Gastrocnemius medialis (tissue), 4 donors: ENCODE measurements at regions not wholly inside any gene's neighbourhood (a gene's known extent, or its start where the extent isn't known, plus 50 kb on each side); places are given as distances from the start of the nearest gene placed in this dataset.

ENCODE experiments used
- POLR2A ChIP-seq, 2 donors: fragments of 450-650 bp; IDR thresholded peaks; one replicate each; pipeline ENCODE4 v1.6.1; 2017; ENCODE audit warnings: antibody characterized with exemption in 2 of 2, mild to moderate bottlenecking in 2 of 2, moderate library complexity in 2 of 2
- TF ChIP-seq, protein P1 (sequence below), 5 experiments: fragments of 450-650 bp in 3 of 5; fragments of 200-600 bp in 2 of 5; sonication (generic) in 2 of 5; IDR thresholded peaks in 4 of 5; conservative IDR thresholded peaks in 1 of 5; 1 replicate in 4 of 5; 2 replicates in 1 of 5; pipeline ENCODE4 v1.5.1; 2016 to 2019; ENCODE audit warnings: antibody characterized with exemption in 5 of 5, mild to moderate bottlenecking in 3 of 5, moderate library complexity in 3 of 5

DNA sequence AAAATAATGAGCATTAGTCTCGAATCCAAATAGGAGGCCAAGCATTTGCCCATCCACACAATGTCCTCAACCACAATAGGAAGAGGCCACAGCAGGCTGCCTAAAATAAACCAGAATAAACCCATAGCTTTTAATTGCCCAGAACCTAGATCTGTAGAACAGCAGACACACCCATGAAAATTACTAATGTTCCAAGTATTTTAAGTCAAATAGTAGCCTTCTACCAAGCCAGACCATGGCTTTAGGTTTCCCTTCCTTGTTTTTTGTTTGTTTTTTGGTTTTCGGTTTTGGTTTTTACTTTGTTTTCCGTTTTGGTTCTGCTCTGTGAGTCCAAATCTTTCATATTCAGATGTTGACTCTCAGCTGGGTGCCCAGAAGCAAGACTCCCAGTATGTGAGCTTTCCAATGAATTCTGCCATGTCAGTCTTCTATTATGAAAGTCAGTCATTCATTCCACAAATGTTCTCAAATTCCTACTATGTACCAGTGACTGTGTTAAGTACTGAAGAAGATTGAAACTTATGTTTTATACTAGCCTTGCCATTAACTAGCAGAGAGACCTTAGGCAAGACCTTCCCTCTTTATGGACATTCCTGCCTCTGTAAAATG, 57.8 kb upstream of the BOC start:
- TF ChIP-seq, protein P1, sequence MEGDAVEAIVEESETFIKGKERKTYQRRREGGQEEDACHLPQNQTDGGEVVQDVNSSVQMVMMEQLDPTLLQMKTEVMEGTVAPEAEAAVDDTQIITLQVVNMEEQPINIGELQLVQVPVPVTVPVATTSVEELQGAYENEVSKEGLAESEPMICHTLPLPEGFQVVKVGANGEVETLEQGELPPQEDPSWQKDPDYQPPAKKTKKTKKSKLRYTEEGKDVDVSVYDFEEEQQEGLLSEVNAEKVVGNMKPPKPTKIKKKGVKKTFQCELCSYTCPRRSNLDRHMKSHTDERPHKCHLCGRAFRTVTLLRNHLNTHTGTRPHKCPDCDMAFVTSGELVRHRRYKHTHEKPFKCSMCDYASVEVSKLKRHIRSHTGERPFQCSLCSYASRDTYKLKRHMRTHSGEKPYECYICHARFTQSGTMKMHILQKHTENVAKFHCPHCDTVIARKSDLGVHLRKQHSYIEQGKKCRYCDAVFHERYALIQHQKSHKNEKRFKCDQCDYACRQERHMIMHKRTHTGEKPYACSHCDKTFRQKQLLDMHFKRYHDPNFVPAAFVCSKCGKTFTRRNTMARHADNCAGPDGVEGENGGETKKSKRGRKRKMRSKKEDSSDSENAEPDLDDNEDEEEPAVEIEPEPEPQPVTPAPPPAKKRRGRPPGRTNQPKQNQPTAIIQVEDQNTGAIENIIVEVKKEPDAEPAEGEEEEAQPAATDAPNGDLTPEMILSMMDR (IDR thresholded peaks at IDR 0.05 in 4 of 5, conservative IDR thresholded peaks at IDR 0.05 in 1 of 5), result no peak
- no peak for TF ChIP-seq POLR2A (IDR thresholded peaks at IDR 0.05)
